MM.1S (cell line): ENCODE measurements at regions not wholly inside any gene's neighbourhood (a gene's known extent, or its start where the extent isn't known, plus 50 kb on each side); places are given as distances from the start of the nearest gene placed in this dataset.

Experiments
- DNase-seq: peaks from one replicate; pipeline ENCODE4 v3.0.0-alpha.2; 2015
- H2AFZ ChIP-seq: fragments of 300-600 bp; sonication (generic); 2 replicates; pipeline ENCODE4 v1.6.0; 2016; ENCODE audit warnings: antibody characterized with exemption, low read length
- H3F3A ChIP-seq: fragments of 300-600 bp; sonication (generic); 2 replicates; pipeline ENCODE4 v1.6.1; 2016; ENCODE audit warnings: mild to moderate bottlenecking, antibody characterized with exemption, low read length, moderate library complexity, mixed read lengths; ENCODE audit not compliant: insufficient read depth
- H3K27ac ChIP-seq: fragments of 300-600 bp; sonication (generic); 2 replicates; pipeline ENCODE4 v1.5.1; 2016; ENCODE audit warnings: mild to moderate bottlenecking, low read length
- H3K27me3 ChIP-seq: fragments of 300-600 bp; sonication (generic); replicated peaks from 2 replicates; pipeline ENCODE4 v1.6.0; 2016; ENCODE audit warnings: low read length; ENCODE audit not compliant: insufficient read depth
- H3K36me3 ChIP-seq: fragments of 300-600 bp; sonication (generic); replicated peaks from 2 replicates; pipeline ENCODE4 v1.6.1; 2016; ENCODE audit warnings: mild to moderate bottlenecking, low read length, mixed read lengths; ENCODE audit not compliant: insufficient read depth
- H3K4me1 ChIP-seq: fragments of 300-600 bp; sonication (generic); 2 replicates; pipeline ENCODE4 v1.6.1; 2016; ENCODE audit warnings: low read length, mixed read lengths
- H3K4me2 ChIP-seq: fragments of 300-600 bp; sonication (generic); 2 replicates; pipeline ENCODE4 v1.6.0; 2016; ENCODE audit warnings: low read depth, low read length
- H3K4me3 ChIP-seq: fragments of 300-600 bp; sonication (generic); 2 replicates; pipeline ENCODE4 v1.5.1; 2016; ENCODE audit warnings: low read length, mixed read lengths
- H3K79me2 ChIP-seq: fragments of 300-600 bp; sonication (generic); 2 replicates; pipeline ENCODE4 v1.6.1; 2016; ENCODE audit warnings: mixed run types, low read length, mixed read lengths
- H3K9ac ChIP-seq: fragments of 300-600 bp; sonication (generic); 2 replicates; pipeline ENCODE4 v1.6.1; 2016; ENCODE audit warnings: low read length, mixed read lengths
- H3K9me2 ChIP-seq: fragments of 300-600 bp; sonication (generic); replicated peaks from 2 replicates; pipeline ENCODE4 v1.6.1; 2016; ENCODE audit warnings: mild to moderate bottlenecking, low read length, mixed read lengths; ENCODE audit not compliant: insufficient read depth
- H3K9me3 ChIP-seq: fragments of 300-600 bp; sonication (generic); replicated peaks from 2 replicates; pipeline ENCODE4 v1.6.1; 2016; ENCODE audit warnings: mild to moderate bottlenecking, low read length, mixed read lengths; ENCODE audit not compliant: insufficient read depth
- H4K20me1 ChIP-seq: fragments of 300-600 bp; sonication (generic); 2 replicates; pipeline ENCODE4 v1.6.1; 2016; ENCODE audit warnings: mild to moderate bottlenecking, low read length, moderate library complexity, mixed read lengths; ENCODE audit not compliant: insufficient read depth
- EZH2 ChIP-seq: fragments of 300-600 bp; sonication (generic); optimal IDR thresholded peaks from 2 replicates; pipeline ENCODE3; 2017; ENCODE audit warnings: low read depth, mild to moderate bottlenecking, antibody characterized with exemption, low read length, mixed read lengths
- EZH2phosphoT487 ChIP-seq: fragments of 300-600 bp; sonication (generic); IDR thresholded peaks from 2 replicates; pipeline ENCODE4 v1.6.1; 2018; ENCODE audit warnings: antibody characterized with exemption, low read length
- TF ChIP-seq, protein P1 (sequence below): fragments of 300-600 bp; sonication (generic); IDR thresholded peaks from 2 replicates; pipeline ENCODE4 v1.5.1; 2016; ENCODE audit warnings: antibody characterized with exemption, low read length, mixed read lengths

DNA sequence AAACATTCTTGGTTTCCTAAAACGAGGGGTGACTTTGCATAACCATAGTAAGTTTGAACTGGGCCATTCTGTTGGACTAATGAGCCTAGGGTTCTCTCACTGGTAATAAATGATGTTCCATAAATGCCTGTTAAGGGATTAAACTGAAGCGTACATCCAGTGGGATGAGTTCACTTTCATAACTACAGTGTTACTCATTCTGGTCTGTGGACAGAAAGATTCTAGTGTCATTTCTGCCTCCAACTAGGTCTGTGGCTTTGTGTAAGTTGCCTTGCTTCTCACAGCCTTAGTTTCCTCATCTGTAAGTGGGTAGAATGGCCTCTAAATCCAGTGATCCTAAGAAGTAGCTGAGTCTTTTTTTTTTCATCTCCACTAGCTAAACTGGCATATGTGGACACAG is 1860.6 kb upstream of the PIK3C3 start:
- H2AFZ ChIP-seq = no peak overlapping the region
- TF ChIP-seq EZH2phosphoT487 (no peak), EZH2 (no peak)
- TF ChIP-seq, protein P1, sequence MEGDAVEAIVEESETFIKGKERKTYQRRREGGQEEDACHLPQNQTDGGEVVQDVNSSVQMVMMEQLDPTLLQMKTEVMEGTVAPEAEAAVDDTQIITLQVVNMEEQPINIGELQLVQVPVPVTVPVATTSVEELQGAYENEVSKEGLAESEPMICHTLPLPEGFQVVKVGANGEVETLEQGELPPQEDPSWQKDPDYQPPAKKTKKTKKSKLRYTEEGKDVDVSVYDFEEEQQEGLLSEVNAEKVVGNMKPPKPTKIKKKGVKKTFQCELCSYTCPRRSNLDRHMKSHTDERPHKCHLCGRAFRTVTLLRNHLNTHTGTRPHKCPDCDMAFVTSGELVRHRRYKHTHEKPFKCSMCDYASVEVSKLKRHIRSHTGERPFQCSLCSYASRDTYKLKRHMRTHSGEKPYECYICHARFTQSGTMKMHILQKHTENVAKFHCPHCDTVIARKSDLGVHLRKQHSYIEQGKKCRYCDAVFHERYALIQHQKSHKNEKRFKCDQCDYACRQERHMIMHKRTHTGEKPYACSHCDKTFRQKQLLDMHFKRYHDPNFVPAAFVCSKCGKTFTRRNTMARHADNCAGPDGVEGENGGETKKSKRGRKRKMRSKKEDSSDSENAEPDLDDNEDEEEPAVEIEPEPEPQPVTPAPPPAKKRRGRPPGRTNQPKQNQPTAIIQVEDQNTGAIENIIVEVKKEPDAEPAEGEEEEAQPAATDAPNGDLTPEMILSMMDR = no peak
- no peaks in the 10 kb centered on the region for H3K9me3 ChIP-seq
- H3K79me2 ChIP-seq = no peaks in the 10 kb centered on the region
- no peak overlapping the region for H3K9ac ChIP-seq
- H3K27ac ChIP-seq = no peak overlapping the region
- no peaks in the 10 kb centered on the region for H3K4me1 ChIP-seq
- H4K20me1 ChIP-seq = no peaks in the 10 kb centered on the region
- no peaks in the 10 kb centered on the region for H3F3A ChIP-seq
- H3K27me3 ChIP-seq = no peaks in the 10 kb centered on the region
- H3K4me2 ChIP-seq = no peak overlapping the region
- no peaks in the 10 kb centered on the region for H3K9me2 ChIP-seq
- H3K36me3 ChIP-seq = no peaks in the 10 kb centered on the region
- no peak for DNase-seq
- no peak overlapping the region for H3K4me3 ChIP-seq

DNA sequence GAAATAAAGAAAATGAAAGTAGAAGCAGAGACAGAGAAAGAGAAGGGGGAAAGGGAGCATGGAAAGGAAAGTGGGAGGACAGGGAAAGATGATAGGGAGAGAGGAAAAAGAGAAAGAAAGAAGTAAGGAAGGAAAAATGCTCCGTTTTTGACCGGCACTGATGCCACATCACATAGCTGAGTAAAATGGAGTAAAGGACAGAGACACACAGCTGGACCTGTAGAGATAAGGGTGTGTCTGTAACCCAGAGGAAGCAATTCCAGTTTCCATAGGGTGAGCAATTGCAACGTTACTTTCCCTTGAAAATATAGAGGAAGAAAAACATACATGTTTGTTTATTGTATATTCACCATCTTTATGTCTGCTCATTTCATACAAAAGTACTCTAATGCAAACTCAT is 1866.9 kb upstream of the PIK3C3 start:
- Histone ChIP-seq H2AFZ (no peak overlapping the region), H3K27me3 (no peaks in the 10 kb centered on the region), H3K36me3 (no peaks in the 10 kb centered on the region), H3K9ac (no peak overlapping the region), H3K4me2 (no peak overlapping the region), H3F3A (no peaks in the 10 kb centered on the region), H3K9me3 (no peaks in the 10 kb centered on the region), H3K27ac (no peak overlapping the region), H3K79me2 (no peaks in the 10 kb centered on the region), H3K9me2 (no peaks in the 10 kb centered on the region), H4K20me1 (no peaks in the 10 kb centered on the region), H3K4me1 (no peaks in the 10 kb centered on the region), H3K4me3 (no peak overlapping the region)
- no peak for DNase-seq
- TF ChIP-seq, protein P1 = no peak
- TF ChIP-seq EZH2phosphoT487 (no peak), EZH2 (no peak)

DNA sequence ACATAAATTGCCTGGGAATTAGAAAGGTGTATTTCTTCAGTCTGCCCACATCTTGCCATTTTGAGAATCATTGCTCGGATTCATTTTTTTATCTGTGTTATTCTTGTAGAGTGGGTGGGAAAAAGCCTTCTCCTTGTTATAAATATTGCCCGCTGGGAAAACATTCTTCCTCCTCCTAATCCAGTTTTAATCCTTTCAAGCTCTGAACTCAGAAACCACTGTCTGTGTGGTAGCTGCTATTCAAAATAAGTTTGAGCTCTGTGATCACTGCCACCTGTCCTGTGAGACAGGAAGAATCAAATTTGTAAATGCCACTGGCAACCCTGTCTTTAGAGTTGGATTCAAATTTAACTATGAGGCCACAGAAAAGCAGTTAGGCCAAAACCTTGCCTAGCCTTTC is 1875.2 kb upstream of the PIK3C3 start:
- H3K36me3 ChIP-seq = no peaks in the 10 kb centered on the region
- no peaks in the 10 kb centered on the region for H3K4me1 ChIP-seq
- H3K4me2 ChIP-seq = no peak overlapping the region
- H3K9ac ChIP-seq = no peak overlapping the region
- no peaks in the 10 kb centered on the region for H4K20me1 ChIP-seq
- H3K9me3 ChIP-seq = no peaks in the 10 kb centered on the region
- TF ChIP-seq, protein P1 = no peak
- TF ChIP-seq EZH2 = no peak
- no peak for TF ChIP-seq EZH2phosphoT487
- H2AFZ ChIP-seq = no peak overlapping the region
- H3K27me3 ChIP-seq = no peaks in the 10 kb centered on the region
- H3K79me2 ChIP-seq = no peaks in the 10 kb centered on the region
- DNase-seq = no peak
- no peak overlapping the region for H3K27ac ChIP-seq
- H3F3A ChIP-seq = no peaks in the 10 kb centered on the region
- H3K9me2 ChIP-seq = no peaks in the 10 kb centered on the region
- no peak overlapping the region for H3K4me3 ChIP-seq
